Hepatocyte (in vitro differentiated cells): ENCODE measurements at regions not wholly inside any gene's neighbourhood (a gene's known extent, or its start where the extent isn't known, plus 50 kb on each side); places are given as distances from the start of the nearest gene placed in this dataset.

Experiments used
- DNase-seq: peaks from one replicate; pipeline ENCODE4 v3.0.0-alpha.2; 2016; ENCODE audit warnings: low spot score
- H2AFZ ChIP-seq: fragments of 200-600 bp; sonication (generic); 2 replicates; pipeline ENCODE4 v1.6.0; 2016; ENCODE audit warnings: antibody characterized with exemption, mild to moderate bottlenecking
- H3K27ac ChIP-seq: fragments of 200-600 bp; sonication (generic); 2 replicates; pipeline ENCODE4 v1.5.1; 2016; ENCODE audit warnings: mild to moderate bottlenecking
- H3K27me3 ChIP-seq: fragments of 200-600 bp; sonication (generic); 2 replicates; pipeline ENCODE4 v1.6.1; 2016
- H3K36me3 ChIP-seq: fragments of 200-600 bp; sonication (generic); replicated peaks from 2 replicates; pipeline ENCODE4 v1.5.1; 2016; ENCODE audit warnings: low read depth; ENCODE audit not compliant: insufficient read depth
- H3K4me1 ChIP-seq: fragments of 200-600 bp; sonication (generic); 2 replicates; pipeline ENCODE4 v1.5.1; 2016; ENCODE audit warnings: mild to moderate bottlenecking, moderate library complexity; ENCODE audit not compliant: insufficient read depth
- H3K4me2 ChIP-seq: fragments of 200-600 bp; sonication (generic); 2 replicates; pipeline ENCODE4 v1.6.0; 2016
- H3K4me3 ChIP-seq: fragments of 200-600 bp; sonication (generic); 2 replicates; pipeline ENCODE4 v1.5.1; 2016; ENCODE audit warnings: mild to moderate bottlenecking
- H3K79me2 ChIP-seq: fragments of 200-600 bp; sonication (generic); 2 replicates; pipeline ENCODE4 v1.6.0; 2017; ENCODE audit warnings: mild to moderate bottlenecking
- H3K9me2 ChIP-seq: fragments of 200-600 bp; sonication (generic); replicated peaks from 2 replicates; pipeline ENCODE4 v1.6.0; 2017; ENCODE audit warnings: mild to moderate bottlenecking; ENCODE audit not compliant: insufficient read depth
- H3K9me3 ChIP-seq: fragments of 200-600 bp; sonication (generic); 2 replicates; pipeline ENCODE4 v1.5.1; 2016; ENCODE audit warnings: low read depth, mild to moderate bottlenecking
- H4K20me1 ChIP-seq: fragments of 200-600 bp; sonication (generic); 2 replicates; pipeline ENCODE4 v1.6.0; 2016; ENCODE audit warnings: mild to moderate bottlenecking; ENCODE audit not compliant: insufficient read depth, poor library complexity, severe bottlenecking
- CTCF ChIP-seq: fragments of 200-600 bp; sonication (generic); IDR thresholded peaks from 2 replicates; pipeline ENCODE4 v1.5.1; 2016; ENCODE audit warnings: antibody characterized with exemption, mild to moderate bottlenecking; ENCODE audit not compliant: poor library complexity
- EZH2 ChIP-seq: fragments of 200-600 bp; sonication (generic); IDR thresholded peaks from 2 replicates; pipeline ENCODE4 v1.6.1; 2016; ENCODE audit warnings: antibody characterized with exemption, mild to moderate bottlenecking, borderline replicate concordance
- EZH2phosphoT487 ChIP-seq: fragments of 200-600 bp; sonication (generic); IDR thresholded peaks from one replicate; pipeline ENCODE4 v1.6.1; 2018; ENCODE audit warnings: antibody characterized with exemption, mild to moderate bottlenecking, low read depth, moderate library complexity; ENCODE audit not compliant: unreplicated experiment, severe bottlenecking
- WGBS: methylation state at CpG from one replicate; pipeline ENCODE4 v1.1.6; 2016; ENCODE audit warnings: low lambda C conversion rate; ENCODE audit errors: missing lambda C conversion rate; 5-methylcytosine and 5-hydroxymethylcytosine counted together

DNA sequence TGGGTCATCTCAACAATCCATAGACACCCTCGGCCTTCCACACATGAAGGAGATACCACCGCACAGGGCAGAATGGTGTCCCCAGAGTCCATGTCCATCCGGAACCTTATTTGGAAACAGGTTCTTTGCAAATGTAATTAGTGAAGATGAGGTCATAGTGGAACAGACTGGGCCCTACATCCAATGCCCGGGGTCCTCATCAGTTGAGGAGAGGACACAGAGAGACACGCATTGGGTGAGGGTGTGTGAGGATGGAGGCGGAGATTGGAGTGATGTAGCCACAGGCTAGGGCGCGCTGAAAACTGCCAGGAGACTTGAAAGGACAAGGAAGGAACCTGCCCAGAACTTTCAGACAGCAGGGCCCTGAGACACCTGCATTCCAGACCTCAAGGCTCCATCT, 169.4 kb downstream of the ENGASE start:
- Histone ChIP-seq H3K4me1 (no peaks in the 10 kb centered on the region), H3K79me2 (no peaks in the 10 kb centered on the region), H3K9me2 (no peaks in the 10 kb centered on the region), H4K20me1 (no peaks in the 10 kb centered on the region), H3K4me2 (no peak overlapping the region), H2AFZ (no peak overlapping the region), H3K4me3 (no peak overlapping the region), H3K9me3 (no peaks in the 10 kb centered on the region), H3K36me3 (no peaks in the 10 kb centered on the region), H3K27ac (no peak overlapping the region), H3K27me3 (peaks cover 3% of the 10 kb centered on the region)
- no peak for DNase-seq
- WGBS, result 88% methylated on average over 8 of the region's 8 CpGs
- TF ChIP-seq CTCF, result no peak
- TF ChIP-seq EZH2, result no peak
- no peak for TF ChIP-seq EZH2phosphoT487

- Histone ChIP-seq H3K9me3 (no peaks in the 10 kb centered on the region), H3K36me3 (no peaks in the 10 kb centered on the region), H3K79me2 (no peaks in the 10 kb centered on the region), H3K27me3 (peaks cover 3% of the 10 kb centered on the region), H3K4me2 (no peak overlapping the region), H3K27ac (no peak overlapping the region), H2AFZ (no peak overlapping the region), H4K20me1 (no peaks in the 10 kb centered on the region), H3K4me1 (no peaks in the 10 kb centered on the region), H3K9me2 (no peaks in the 10 kb centered on the region), H3K4me3 (no peak overlapping the region)
- 93% methylated on average over 4 of the region's 4 CpGs for WGBS
- TF ChIP-seq EZH2phosphoT487, result no peak
- TF ChIP-seq EZH2, result no peak
- no peak for TF ChIP-seq CTCF
- DNase-seq, result no peak
Observed at GRCh38 chr17:79243603-79243990, 169.0 kb downstream of the ENGASE start.

DNA sequence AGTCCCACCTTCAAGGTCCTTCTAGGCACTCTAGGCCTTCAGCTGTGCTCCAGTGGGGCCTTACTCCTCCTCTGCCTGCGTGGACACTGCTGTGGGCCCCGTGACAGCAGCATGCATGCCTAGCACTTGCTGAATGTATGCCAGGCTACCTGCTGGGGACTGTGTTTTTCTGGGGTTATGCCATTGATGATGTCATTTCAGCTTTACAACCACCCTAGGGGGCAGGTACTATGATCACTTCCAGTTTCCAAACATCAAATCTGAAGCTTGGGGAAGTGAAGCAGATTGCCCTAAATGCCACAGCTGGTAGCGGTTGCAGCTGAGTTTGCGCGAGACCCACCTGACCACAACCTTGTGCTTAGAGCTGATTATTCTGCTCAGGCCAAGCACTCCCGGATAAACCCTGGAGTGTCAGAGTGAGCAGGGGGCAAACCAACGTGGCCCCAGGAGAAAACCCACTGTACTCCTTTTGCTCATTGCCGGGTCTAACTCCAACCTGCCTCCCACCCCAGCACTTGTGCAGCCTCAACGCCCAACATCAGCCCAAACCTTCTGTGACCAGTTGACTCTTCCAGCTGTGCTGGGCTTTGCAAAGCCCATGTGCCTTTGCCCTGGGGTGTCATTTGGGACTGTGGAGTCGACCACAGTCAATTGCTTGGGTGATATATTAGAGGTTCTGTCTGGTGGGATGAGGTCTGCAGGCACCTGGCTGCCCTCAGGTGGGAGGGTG, 168.4 kb downstream of the ENGASE start:
- no peak overlapping the region for H3K4me3 ChIP-seq
- H3K4me1 ChIP-seq, result no peaks in the 10 kb centered on the region
- H3K9me3 ChIP-seq, result no peaks in the 10 kb centered on the region
- H3K4me2 ChIP-seq, result no peak overlapping the region
- H3K79me2 ChIP-seq, result no peaks in the 10 kb centered on the region
- no peaks in the 10 kb centered on the region for H3K9me2 ChIP-seq
- no peak for TF ChIP-seq CTCF
- no peak for TF ChIP-seq EZH2
- no peak for TF ChIP-seq EZH2phosphoT487
- no peak overlapping the region for H2AFZ ChIP-seq
- no peak for DNase-seq
- no peaks in the 10 kb centered on the region for H3K36me3 ChIP-seq
- peaks cover 3% of the 10 kb centered on the region for H3K27me3 ChIP-seq
- no peaks in the 10 kb centered on the region for H4K20me1 ChIP-seq
- no peak overlapping the region for H3K27ac ChIP-seq
- 81% methylated on average over 10 of the region's 10 CpGs for WGBS

DNA sequence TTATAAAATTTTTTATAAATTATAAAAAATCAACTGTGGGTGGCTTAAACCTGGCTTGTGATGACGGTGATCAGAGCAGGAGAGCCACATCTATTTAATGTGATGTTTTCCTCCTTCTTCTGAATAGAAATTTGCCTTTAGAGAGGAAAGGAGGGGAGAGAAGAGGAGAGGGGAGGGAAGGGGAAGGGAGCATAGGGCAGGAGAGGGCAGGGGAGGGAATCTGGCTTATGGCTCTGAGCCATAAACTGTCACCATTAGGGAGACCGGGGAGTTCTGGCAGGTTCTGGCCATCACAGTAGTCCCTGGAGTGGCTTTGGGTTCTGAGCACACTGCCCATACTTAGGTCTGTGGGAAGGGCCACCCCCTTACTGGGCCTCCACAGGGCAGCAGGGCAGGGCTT, 167.8 kb downstream of the ENGASE start:
- Histone ChIP-seq H3K27ac (no peak overlapping the region), H4K20me1 (no peaks in the 10 kb centered on the region), H3K79me2 (no peaks in the 10 kb centered on the region), H3K4me3 (no peak overlapping the region), H3K4me1 (no peaks in the 10 kb centered on the region), H2AFZ (no peak overlapping the region), H3K9me2 (no peaks in the 10 kb centered on the region), H3K9me3 (no peaks in the 10 kb centered on the region), H3K27me3 (peaks cover 3% of the 10 kb centered on the region), H3K4me2 (no peak overlapping the region), H3K36me3 (no peaks in the 10 kb centered on the region)
- WGBS, result 71% methylated on average over 2 of the region's 2 CpGs
- TF ChIP-seq CTCF (no peak), EZH2phosphoT487 (no peak), EZH2 (no peak)
- no peak for DNase-seq
